ENCODE measurements at regions not wholly inside any gene's neighbourhood (a gene's known extent, or its start where the extent isn't known, plus 50 kb on each side); places are given as distances from the start of the nearest gene placed in this dataset.
"Not testable (repeated sequence)": the region's sequence is repeated elsewhere in the genome, so short reads cannot be mapped to it uniquely, and the experiment has no call there.

DNA sequence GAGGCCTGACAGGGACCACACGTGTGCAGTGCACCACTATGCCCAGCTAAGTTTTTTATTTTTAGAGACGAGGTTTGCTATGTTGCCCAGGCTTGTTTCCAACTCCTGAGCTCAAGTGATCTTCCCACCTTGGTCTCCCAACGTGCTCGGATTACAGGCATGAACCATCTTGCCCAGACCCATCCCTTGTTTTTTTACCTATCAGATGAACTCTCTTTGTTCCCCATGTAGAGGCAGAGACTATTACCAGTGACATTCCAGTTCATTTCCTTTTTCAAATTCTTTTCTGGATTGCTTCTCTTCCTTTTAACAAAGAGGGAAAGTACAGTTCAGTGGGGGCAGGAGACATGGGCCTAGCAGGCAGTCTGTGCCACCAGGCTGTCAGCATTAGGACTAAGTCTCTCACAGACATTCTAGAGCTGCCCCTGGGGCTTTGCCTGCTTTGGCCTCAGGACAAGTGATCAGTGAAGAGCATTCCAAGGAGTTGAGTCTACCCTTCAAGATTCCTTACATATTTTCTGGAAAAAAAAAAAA, 103.5 kb upstream of the SLC7A14 start:
- ChIA-PET CTCF (interaction anchor here (0.7 kb wide), 1 partner anchor 35 kb away, joined by 4 read pairs; no protein-coding TSS in a partner anchor), POLR2A (no interaction called here)

- CTCF ChIA-PET, POLR2A ChIA-PET: not testable (repeated sequence)
These were observed 102.3 kb upstream of the SLC7A14 start for GRCh38 chr3:170688222-170688621.

- ChIA-PET CTCF (no interaction called here), POLR2A (no interaction called here)
These were observed 94.7 kb upstream of the SLC7A14 start for GRCh38 chr3:170680593-170680992.

GRCh38 chr3:170679190-170679589, 93.3 kb upstream of the SLC7A14 start:
- CTCF ChIA-PET, result no interaction called here
- POLR2A ChIA-PET, result no interaction called here

DNA sequence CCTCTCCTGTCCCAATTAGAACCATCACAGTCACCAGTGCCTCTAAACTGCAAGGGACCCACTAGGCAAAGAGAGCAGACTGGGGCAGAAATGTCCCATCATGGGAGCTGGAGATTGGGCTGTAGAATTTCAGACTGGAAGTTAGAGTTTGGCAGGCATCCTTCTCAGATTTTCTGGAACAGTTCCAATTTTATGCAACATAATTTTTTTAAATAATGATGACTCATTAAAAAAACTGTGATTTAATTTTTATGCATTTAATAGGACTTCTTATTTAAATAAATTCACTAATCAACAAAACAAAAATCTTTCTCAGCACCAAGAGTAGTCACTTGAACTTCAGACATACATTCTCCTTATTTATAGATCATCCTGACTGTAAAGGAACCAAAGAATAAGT, 84.6 kb upstream of the SLC7A14 start:
- ChIA-PET POLR2A (no interaction called here), CTCF (no interaction called here)

- POLR2A ChIA-PET, CTCF ChIA-PET: not testable (repeated sequence)
These were observed 77.1 kb upstream of the SLC7A14 start for GRCh38 chr3:170662986-170663385.

DNA sequence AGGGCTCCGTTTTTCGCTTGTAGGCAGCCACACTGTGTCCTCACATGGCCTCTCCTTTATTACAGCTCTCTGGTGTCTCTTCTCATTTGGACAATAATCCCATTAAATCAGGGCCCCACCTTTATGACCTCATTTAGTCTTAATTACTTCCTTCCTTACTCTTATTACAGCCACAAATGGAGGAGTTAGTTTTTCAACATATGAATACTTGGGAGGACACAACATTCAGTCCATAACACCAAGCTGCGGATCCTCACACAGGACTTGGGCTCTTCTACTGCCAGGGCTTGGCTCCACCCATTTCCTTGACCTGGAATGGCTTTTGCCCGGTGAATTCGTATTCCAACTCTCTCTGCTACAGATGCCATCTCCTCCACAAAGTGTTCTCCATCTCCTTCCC, 74.3 kb upstream of the SLC7A14 start:
- ChIA-PET CTCF (no interaction called here), POLR2A (no interaction called here)

DNA sequence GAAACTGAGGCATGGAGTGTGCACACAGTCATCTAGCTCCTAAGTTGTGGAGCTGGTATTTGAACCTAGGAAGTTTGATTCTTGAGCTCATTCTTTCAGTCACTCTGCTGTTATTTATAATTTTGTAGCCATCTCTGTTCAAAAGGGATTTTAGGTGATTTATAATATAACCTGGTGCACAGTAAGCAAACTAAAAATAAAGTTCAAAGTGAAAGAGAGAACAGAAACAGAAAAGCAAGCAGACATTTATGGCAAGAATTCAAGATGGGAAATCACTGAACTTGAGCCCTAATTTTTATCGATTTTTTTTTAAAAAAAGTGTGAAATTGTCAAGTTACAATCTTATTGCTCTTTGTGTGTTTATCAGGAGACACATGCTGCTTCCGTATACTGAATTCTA, 71.4 kb upstream of the SLC7A14 start:
- CTCF ChIA-PET, result no interaction called here
- POLR2A ChIA-PET, result no interaction called here

DNA sequence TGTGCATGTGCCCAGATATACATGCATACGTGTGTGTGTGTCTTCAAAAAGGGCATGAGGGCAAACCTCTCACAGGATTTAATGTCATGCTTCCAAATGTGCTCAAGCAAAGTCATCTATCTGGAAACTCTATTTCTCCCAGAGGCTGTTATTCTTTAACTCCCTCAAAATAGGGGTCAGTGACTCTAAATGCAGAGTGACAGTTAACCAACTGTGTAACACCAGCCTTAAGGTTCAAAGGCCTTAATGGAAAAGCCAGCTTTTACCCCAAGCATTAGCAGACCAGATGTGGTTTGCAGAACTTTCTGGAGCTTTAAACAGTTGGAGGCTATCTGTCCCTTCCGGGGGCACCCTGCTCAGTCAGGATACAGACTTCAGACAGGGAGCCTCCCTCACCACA, 70.4 kb upstream of the SLC7A14 start:
- ChIA-PET CTCF (no interaction called here), POLR2A (no interaction called here)

GRCh38 chr3:170653801-170654200, 67.9 kb upstream of the SLC7A14 start:
- POLR2A ChIA-PET, result no interaction called here

GRCh38 chr3:170651260-170651845, 65.5 kb upstream of the SLC7A14 start:
- ChIA-PET POLR2A (no interaction called here), CTCF (no interaction called here)

More at GRCh38 chr3:170653801-170654200, 67.9 kb upstream of the SLC7A14 start:
- CTCF ChIA-PET, result no interaction called here

GRCh38 chr3:170650557-170650956, 64.7 kb upstream of the SLC7A14 start:
- CTCF ChIA-PET, POLR2A ChIA-PET: not testable (repeated sequence)

DNA sequence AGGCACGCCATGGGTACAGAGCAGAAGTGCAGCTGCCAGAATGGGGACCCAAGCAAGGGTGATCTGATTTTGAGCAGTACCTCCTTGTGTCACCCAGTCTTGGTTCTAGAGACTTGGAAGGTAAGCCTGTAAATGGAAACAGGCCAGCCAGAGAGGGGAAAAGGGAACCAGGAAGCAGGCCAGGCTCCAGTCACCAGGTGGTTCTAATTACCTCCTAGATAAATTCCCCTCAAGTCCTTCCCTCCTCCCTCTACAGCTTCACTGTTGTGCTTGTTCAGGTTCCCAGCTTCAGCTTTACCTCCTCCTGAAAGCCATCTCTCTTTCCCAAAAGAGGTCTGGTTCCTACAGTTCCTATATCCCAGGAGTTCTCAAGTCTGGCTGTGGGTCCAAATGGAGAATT, 58.8 kb upstream of the SLC7A14 start:
- POLR2A ChIA-PET, result no interaction called here
- CTCF ChIA-PET, result no interaction called here

DNA sequence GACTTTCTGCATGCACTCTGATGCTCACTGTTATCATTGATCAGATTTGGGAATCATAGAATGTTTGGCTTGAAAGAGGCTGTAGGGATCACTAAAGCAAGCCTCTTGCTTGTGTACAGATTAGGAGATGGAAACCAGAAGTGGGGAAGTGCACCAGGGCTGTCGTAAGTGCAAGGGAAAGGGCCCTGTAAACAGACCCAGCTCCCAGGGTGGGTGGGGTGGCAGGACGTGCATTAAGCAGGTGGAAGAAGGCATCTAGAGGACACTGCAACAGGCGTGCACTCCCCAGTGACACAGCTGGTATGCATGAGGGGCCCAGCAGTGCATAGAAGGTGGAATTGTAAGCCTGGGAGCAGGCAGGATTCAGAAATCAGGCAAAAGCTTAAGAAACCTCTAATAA, 58.0 kb upstream of the SLC7A14 start:
- ChIA-PET CTCF (no interaction called here), POLR2A (no interaction called here)

- ChIA-PET CTCF (no interaction called here), POLR2A (no interaction called here)
These were observed 57.2 kb upstream of the SLC7A14 start for GRCh38 chr3:170642882-170643601.

DNA sequence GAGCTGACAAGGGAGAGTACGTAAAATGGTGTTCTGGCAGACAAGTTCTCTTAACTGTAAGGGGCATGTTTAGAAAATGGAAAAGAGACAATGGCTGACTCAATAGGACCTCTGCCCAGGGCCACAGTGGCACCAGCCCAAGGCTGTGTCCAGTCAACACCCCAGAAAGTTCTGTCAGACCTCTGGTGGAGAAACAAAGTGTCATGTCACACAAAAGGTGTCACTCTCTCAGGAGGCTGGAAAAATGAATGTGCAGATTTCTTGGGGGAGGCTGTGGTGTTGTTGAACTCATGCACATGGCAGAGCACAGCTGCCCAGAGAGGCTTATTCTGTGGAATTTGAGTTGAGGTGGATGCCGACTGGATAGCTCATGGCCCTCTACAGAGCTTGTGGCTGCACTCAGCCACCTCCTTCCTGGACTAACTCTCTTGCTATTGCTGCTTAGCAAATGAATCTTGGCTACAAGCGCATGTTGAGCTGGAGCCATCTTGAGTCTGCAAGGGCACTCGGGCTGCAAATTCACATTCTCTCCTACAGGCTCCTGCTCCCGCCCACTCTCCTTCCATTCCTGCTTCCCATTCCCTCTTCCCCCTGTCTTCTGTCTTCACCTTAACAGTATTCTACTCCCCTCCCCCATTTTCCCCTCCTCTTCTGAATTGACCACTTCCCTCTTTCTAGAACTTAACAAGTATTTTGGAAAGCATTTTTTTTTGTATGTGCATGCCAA, 55.8 kb upstream of the SLC7A14 start:
- CTCF ChIA-PET, result no interaction called here
- POLR2A ChIA-PET, result no interaction called here

DNA sequence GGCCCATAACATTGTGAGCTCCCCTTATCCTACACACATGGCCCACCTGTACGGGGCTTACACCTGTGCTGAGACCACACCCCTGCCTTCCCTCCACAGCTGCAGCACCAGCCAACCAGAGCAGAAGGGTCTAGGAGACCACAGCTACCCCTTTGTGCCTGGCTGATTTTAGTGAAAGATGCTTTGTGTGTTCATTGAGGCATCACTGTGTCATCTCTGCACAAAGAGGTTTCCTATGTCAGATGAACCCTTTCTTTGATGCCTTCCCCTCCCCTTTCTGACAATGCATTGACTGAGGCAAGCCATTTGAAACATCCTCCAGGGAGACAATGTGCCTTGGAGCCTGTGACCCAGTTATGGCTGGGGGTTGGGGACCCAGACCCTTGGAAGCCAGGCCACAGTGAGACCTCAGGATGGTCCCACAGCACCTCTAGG, 54.9 kb upstream of the SLC7A14 start:
- POLR2A ChIA-PET, result no interaction called here
- CTCF ChIA-PET, result no interaction called here

- CTCF ChIA-PET, result no interaction called here
These were observed 53.1 kb upstream of the SLC7A14 start for GRCh38 chr3:170638988-170639387.

GRCh38 chr3:170637306-170637705, 51.4 kb upstream of the SLC7A14 start:
- CTCF ChIA-PET, result no interaction called here
- POLR2A ChIA-PET, result no interaction called here

More at GRCh38 chr3:170638988-170639387, 53.1 kb upstream of the SLC7A14 start:
- POLR2A ChIA-PET, result no interaction called here

GRCh38 chr3:170636400-170636973, 50.6 kb upstream of the SLC7A14 start:
- ChIA-PET CTCF (no interaction called here), POLR2A (interaction anchor here (0.6 kb wide), 1 partner anchor 625 kb away, joined by 3 read pairs; no protein-coding TSS in a partner anchor)
